Midbrain (tissue), 1 donor: ENCODE measurements at regions not wholly inside any gene's neighbourhood (a gene's known extent, or its start where the extent isn't known, plus 50 kb on each side); places are given as distances from the start of the nearest gene placed in this dataset.

Experiments used
- DNase-seq: peaks from one replicate; lab custom pipeline; 2025; lab: John Stamatoyannopoulos, UW

DNA sequence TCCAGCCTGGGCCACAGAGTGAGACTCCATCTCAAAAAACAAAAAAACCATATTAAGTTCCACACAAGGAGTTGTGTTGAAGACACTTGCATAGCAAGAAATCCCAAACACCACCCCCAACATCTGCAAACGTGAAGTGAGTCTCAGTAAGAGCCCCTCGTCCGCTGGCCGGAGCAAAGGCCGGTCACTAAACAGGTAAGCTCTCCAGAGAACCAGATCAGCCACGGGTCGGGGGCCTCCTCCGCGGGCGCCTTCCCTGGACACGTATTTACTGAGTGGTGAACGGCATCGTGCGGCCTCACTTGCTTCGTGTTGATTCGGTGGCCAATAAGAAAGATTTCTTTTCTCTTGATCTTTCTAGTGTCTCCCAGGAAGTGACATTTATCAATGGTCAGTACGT is 93.6 kb downstream of the MRPL36 start:
- DNase-seq = no peak

DNA sequence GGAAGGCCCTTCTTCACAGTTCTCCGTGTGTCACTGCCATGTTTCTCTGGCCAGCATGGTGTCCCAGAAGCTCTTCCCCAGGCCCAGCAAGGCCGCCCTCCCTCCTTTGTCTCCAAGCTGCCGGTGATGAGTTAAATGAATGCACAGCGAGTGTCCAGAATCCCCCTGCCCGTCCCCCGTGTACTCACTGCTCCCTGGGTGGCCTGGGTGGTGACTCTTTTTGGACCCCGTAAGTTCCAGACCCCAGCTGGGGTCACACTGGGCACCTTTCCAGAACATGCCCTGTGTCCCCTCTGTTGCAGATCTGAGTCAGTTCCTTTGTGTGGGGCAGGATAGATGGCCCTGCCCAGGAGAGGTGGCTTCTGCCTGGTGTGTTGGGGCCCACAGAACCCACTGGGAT is 95.0 kb downstream of the MRPL36 start:
- no peak for DNase-seq

DNA sequence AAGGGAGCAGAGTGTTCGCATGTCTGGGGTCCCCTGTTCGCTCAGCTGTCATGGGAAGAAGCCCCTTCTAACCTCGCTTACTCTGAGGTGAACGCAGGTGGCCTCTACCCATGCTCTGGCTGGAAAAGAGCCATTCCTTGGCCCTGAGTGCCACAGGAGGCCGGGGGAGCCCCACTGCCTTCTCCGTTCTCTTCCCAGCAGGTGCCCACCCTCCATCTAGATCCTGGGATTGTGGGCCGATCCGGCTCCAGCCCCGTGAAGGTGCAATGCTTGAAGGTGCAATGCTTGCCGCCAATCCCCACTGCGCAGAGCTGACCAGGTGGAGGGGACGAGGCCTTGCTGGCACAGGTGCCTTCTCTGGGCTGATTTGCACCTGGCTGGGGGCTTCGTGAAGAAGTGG is 95.4 kb downstream of the MRPL36 start:
- no peak for DNase-seq

GRCh38 chr5:1703352-1704050 is 96.1 kb downstream of the MRPL36 start:
- no peak for DNase-seq

DNA sequence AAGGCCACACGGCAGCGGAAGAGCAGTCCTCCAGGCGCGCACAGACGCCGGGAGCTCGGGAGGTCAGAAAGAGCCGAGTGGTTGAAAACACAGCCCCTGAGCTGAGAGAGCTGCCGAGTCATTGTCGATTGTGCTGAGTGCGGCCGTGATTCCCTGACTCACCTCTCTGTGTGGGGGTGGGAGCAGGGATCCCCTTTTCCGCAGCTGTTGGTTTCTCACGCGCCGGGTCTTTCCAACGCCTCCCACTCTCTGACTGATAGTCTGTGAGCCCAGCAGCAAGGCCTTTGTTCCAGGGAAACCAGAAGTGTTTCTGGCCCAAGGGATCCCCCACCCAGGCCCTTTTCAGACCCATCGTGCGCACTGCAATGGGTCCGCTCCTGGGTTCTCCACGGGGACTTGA is 97.3 kb downstream of the MRPL36 start:
- DNase-seq = no peak

GRCh38 chr5:1701884-1702283 is 97.8 kb downstream of the MRPL36 start:
- DNase-seq = no peak

DNA sequence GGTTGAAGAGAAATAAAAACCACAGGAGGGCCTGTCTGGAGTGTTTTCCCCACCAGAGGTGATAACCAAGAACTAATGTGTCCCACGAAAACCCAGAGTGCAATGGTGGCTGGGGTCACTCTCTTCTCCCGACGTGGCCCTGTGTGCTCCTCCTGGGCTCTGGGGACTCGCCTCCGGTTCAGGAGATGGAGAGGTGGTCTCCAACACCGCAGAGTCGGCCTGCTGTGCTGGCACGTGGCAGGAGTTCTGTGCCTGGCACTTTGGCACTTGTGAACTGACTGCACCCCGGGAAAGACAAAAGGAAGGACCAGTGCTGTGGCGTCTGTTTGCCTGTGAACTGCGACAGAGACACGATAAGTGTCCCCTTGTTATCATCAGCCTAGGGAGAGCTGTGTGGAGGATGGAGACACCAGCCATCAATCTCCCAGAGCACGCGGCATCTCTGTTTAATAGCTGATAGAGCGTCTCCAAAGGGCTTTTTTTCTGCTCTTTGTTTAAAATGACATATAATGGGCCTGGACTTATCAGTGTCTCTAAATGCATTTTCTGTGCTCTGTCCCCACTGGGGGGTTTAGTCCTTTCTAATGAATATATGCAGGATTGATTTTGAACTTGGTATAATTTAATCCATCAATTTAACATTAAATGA is 98.3 kb downstream of the MRPL36 start:
- DNase-seq = no peak

GRCh38 chr5:1699394-1699793 is 100.2 kb downstream of the MRPL36 start:
- DNase-seq = no peak

DNA sequence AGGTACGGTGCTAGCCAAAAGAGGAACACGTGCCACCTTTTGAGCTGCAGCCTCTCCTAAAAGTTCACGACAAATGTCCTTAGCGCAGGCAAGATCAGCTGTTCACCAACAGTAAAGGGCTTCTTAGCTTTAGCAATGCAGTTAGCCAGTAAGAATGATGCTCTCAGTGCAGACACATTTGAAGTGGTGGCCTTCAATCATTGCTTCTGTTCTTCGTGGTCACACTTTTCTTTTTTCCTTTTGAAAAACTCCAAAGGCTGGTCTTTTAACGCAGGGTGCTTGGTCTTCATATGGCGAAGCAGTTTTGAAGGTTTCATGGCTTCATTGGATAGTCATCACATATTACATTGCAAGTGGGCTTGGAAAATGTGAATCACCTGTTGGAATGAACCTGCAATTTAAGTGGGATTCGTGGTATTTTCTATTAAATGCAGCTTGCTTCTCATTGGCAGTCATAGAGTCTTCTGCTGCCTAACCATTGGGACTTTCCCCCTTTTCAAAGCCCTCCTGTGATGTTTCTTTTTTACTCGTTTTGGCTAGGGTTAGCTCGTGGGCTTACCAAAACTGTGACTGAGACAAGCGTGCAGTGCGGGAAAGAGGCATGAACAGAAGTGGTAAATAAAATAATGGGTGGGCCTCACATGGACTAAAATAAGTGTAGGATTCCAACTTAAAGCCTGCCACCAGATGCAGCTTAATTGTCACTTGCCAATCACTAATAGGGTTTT is 100.9 kb downstream of the MRPL36 start:
- DNase-seq = no peak

DNA sequence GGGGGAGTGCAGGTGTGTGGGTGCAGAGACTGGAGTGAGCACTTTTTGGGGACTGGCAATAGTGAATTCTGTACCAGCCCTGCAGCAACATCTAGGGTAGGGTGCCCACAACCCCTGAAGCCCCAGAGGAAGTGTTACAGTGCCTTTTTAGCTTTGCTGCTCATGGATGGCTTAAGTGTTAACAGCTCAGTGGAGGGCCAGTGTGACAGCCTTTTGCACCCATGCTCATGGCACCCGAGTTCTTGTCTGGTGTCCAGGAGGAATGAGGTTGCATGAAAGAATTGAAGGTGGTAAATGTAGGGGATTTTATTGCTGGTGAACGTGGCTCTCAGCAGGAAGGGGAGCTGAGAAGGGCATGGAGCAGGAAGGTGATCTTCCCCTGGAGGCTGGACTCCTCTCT is 107.3 kb downstream of the MRPL36 start:
- no peak for DNase-seq

GRCh38 chr5:1687301-1687970 is 112.2 kb downstream of the MRPL36 start:
- no peak for DNase-seq

DNA sequence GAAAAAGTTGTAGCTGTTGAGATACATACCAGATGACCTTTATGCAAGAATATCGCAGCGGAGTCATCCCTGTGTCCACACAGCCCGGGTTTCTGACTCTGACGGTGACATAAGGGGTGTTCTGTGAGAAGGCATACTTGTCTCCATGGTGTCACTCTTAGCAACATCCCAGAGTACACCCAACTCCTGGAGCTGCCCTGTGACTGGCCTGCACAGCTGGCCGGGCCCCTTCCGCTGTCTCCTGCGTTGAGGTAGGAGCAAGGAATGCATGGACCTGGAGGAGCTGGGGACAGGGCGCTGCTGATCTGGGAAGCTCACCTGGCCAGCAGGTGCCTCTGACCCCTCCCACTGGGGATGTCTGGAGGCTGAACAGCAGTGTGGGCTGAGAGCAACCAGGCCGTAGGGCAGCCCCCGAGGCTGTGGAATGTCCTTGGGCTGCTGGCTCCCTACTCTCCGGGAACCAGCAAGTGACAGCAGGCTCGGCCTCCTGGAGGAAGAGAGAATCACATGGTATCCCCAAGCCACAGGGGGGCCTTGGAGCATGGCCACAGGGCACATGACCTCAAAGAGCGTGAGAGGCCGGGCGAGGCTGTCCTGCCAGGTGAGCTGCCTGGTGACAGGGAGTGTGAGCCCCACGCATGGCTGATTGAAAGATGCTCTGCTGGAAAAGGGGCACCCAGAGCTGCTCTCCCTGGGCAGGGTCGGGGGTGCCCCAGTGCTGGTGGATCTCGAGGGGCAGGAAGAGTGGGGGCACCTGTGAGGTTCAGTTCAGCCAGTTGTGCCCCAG is 113.4 kb downstream of the MRPL36 start:
- no peak for DNase-seq

- no peak for DNase-seq
These were observed 114.6 kb downstream of the MRPL36 start for GRCh38 chr5:1685066-1685465.

DNA sequence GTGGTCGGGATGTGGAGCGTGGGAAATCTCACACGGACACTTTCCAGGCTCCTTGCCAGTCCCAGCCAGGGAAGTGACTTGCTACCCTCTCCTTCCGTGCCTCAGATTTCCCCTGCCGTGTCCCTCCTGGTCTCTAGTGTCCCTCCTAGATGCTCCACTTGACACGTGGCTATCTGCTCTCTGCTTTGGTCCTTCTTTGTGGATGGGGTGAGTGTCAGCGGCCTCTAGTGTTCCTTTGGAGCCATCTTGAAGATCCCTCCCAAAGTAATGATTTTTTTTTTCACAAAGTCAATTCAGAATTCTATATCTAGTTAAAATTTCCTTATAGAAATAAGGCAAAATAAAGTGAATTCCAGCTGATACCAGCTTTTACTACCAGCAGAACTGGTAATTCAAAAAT is 117.7 kb downstream of the MRPL36 start:
- DNase-seq = no peak

- no peak for DNase-seq
These were observed 126.5 kb downstream of the MRPL36 start for GRCh38 chr5:1673042-1673677.

GRCh38 chr5:1672396-1672795 is 127.2 kb downstream of the MRPL36 start:
- DNase-seq = no peak

DNA sequence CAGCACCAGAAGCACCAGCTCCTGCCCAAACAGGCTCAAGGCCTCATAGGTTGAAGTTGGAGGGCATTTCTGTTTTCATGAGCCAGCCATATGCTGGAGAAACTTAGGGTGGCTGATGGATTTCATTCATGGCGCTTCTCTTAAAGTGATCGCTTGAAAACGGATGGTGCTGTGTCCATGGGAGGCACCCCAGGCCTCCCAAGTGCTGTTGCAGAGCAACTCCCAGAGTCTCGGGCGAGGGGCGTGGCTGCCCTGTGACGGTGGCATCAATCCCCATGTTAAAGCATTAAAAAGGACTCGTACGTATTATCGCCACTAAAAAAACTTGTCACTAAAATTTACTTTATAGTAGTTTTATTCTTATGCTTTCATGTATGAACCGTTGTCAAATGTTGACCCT is 128.3 kb downstream of the MRPL36 start:
- DNase-seq = no peak

DNA sequence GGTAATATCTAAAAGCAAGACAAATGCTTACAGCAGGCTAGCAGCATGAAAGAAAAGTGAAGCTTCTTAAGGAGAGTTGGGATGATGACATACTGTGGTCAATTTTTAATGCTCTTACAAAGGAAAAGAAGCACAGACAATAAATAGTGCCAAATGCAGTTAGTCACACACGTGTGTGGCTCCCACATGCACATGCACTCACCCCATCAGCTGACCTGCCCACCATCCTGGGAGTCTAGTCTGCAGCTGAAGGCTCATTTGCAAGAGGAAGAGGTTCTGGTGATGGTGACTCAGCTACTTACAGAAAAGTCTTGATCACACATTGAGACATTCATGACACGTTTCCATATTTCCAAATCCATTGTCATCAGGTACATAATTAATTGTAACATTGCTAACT is 129.3 kb downstream of the MRPL36 start:
- DNase-seq = no peak

- DNase-seq = no peak
These were observed 130.1 kb downstream of the MRPL36 start for GRCh38 chr5:1669276-1670155.

GRCh38 chr5:1668141-1668721 is 131.4 kb downstream of the MRPL36 start:
- DNase-seq = no peak
